ENCODE measurements at regions not wholly inside any gene's neighbourhood (a gene's known extent, or its start where the extent isn't known, plus 50 kb on each side); places are given as distances from the start of the nearest gene placed in this dataset.
A peak's percentile ranks its signal among the peaks of the same experiment; 100 is the strongest.

DNA sequence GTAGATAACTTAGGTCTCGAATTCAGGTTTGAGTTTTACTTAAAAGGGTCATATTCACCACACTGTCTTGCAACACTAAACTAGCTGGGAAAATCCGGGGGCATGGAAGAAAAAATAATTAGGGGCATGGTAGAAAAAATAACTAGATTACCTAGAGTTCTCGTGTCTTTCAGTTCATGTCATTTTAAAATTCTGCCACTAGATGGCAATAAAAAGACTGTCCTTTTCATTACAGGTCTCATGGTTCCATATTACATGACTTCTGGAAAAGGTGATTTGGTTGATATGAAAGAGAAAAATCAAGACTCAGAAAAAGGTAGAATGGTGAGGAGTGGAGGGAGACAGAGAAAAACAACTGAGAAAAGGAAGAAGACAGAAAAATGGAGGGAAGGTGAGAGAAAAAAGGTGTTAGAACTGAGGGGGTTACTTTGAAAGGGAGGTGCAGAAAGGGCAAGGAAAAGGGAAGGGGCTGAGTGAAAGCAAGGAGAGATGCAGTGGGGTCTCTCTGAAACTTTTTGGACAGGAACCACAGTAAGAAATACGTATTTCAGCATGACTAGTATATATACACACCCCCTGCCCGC is 299.0 kb downstream of the KLF12 start:
- H3K27me3 ChIP-seq, result no peaks in the 10 kb centered on the region
- H3K4me3 ChIP-seq, result no peak overlapping the region
- H3K36me3 ChIP-seq (replicated peaks in 1 of 2), result no peaks in the 10 kb centered on the region
- no peak for DNase-seq
- TF ChIP-seq CTCF (IDR thresholded peaks at IDR 0.05) (peak; percentile 57 to 84 (median 70)), POLR2A (IDR thresholded peaks at IDR 0.05) (no peak)
- intact Hi-C loops (cut with DNase I), result loop anchor here in 1 of 2 donors (5.0 kb wide), 1 partner anchor 1387 kb away; no protein-coding TSS in a partner anchor
- 40 to 45% (median 43%) methylated on average over 5 of the region's 5 CpGs for WGBS, 4 donors
- no peak overlapping the region for H3K27ac ChIP-seq
- H3K4me1 ChIP-seq (replicated peaks in 1 of 2), result no peaks in the 10 kb centered on the region
- H3K9me3 ChIP-seq (replicated peaks in 1 of 3), result no peaks in the 10 kb centered on the region

DNA sequence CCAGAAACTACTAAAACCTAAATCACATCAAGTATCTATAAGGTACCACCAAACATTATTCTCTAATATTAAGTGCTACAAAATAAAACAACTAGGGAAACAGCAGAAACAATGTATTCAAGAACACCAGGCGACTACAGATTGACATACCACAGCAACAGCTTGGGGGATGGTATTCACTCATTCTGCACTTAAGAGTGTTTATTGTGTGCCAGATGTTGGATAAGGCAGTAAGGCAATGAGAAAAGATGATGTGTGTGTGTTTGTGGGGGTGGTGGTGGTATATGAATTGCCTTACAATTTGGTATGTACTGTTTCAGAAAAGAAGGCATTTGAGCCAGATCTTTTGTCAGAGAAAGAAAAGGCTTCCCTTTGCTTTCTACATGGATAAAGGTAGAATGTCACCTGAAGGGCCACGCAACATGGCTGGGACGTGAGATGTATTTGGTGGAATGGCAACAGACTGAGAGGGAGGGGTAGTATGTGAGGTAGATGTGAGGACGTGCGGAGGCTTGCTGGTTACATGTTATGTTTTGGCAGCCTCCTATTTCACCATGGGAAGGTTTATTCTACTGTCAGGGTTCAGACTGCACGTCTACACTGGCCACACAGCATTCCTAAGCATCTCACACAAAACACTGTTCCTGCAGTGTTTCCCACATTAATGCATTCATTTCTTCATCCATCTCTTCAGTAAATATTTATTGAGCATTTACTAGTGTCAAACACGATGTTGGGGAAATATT is 300.7 kb downstream of the KLF12 start:
- no peak for TF ChIP-seq CTCF (IDR thresholded peaks at IDR 0.05)
- TF ChIP-seq POLR2A (IDR thresholded peaks at IDR 0.05), result no peak
- WGBS, 4 donors, result 81 to 91% (median 87%) methylated on average over 7 of the region's 7 CpGs
- intact Hi-C loops (cut with DNase I), result no loop called here

GRCh38 chr13:73832825-73833224 is 301.4 kb downstream of the KLF12 start:
- intact Hi-C loops (cut with DNase I), result no loop called here
- WGBS, 4 donors, result 67 to 85% (median 79%) methylated on average over 3 of the region's 3 CpGs
- no peak overlapping the region for H3K4me3 ChIP-seq
- no peaks in the 10 kb centered on the region for H3K4me1 ChIP-seq (replicated peaks in 1 of 2)
- H3K36me3 ChIP-seq (replicated peaks in 1 of 2), result no peaks in the 10 kb centered on the region
- no peaks in the 10 kb centered on the region for H3K9me3 ChIP-seq (replicated peaks in 1 of 3)
- DNase-seq, result no peak
- H3K27me3 ChIP-seq, result no peaks in the 10 kb centered on the region
- no peak overlapping the region for H3K27ac ChIP-seq
- TF ChIP-seq POLR2A (IDR thresholded peaks at IDR 0.05) (no peak), CTCF (IDR thresholded peaks at IDR 0.05) (no peak)

More for the DNA sequence above, 300.7 kb downstream of the KLF12 start:
- Histone ChIP-seq H3K4me1 (replicated peaks in 1 of 2) (no peaks in the 10 kb centered on the region), H3K27ac (no peak overlapping the region), H3K9me3 (replicated peaks in 1 of 3) (no peaks in the 10 kb centered on the region), H3K4me3 (no peak overlapping the region), H3K27me3 (no peaks in the 10 kb centered on the region), H3K36me3 (replicated peaks in 1 of 2) (no peaks in the 10 kb centered on the region)
- DNase-seq, result no peak

GRCh38 chr13:73832128-73832588 is 302.0 kb downstream of the KLF12 start:
- Histone ChIP-seq H3K27me3 (no peaks in the 10 kb centered on the region), H3K27ac (no peak overlapping the region), H3K9me3 (replicated peaks in 1 of 3) (no peaks in the 10 kb centered on the region), H3K4me1 (replicated peaks in 1 of 2) (no peaks in the 10 kb centered on the region), H3K36me3 (replicated peaks in 1 of 2) (no peaks in the 10 kb centered on the region), H3K4me3 (no peak overlapping the region)
- intact Hi-C loops (cut with DNase I), result no loop called here
- DNase-seq, result no peak
- 66 to 77% (median 73%) methylated on average over 4 of the region's 4 CpGs for WGBS, 4 donors
- no peak for TF ChIP-seq POLR2A (IDR thresholded peaks at IDR 0.05)
- TF ChIP-seq CTCF (IDR thresholded peaks at IDR 0.05), result no peak
